HL-60 (cell line): ENCODE measurements at regions not wholly inside any gene's neighbourhood (a gene's known extent, or its start where the extent isn't known, plus 50 kb on each side); places are given as distances from the start of the nearest gene placed in this dataset.

Experiments
- DNase-seq, 2 experiments: peaks; one replicate each; pipeline ENCODE4 v3.0.0-alpha.2; 2010 to 2020; ENCODE audit warnings: low read depth in 1 of 2, low spot score in 1 of 2
- H3K27ac ChIP-seq: fragments of 250-450 bp; sonication (Bioruptor Pico); replicated peaks from 2 replicates; pipeline ENCODE4 v1.5.1; 2020; ENCODE audit warnings: mild to moderate bottlenecking, moderate library complexity
- H3K27me3 ChIP-seq: fragments of 250-450 bp; sonication (Bioruptor Pico); 2 replicates; pipeline ENCODE4 v1.5.1; 2021; ENCODE audit warnings: mild to moderate bottlenecking, moderate library complexity; ENCODE audit not compliant: insufficient read depth, poor library complexity, severe bottlenecking
- H3K4me3 ChIP-seq: replicated peaks from 2 replicates; pipeline ENCODE4 v1.5.1; 2011; ENCODE audit warnings: mild to moderate bottlenecking, control low read depth, low read length; ENCODE audit not compliant: insufficient read depth
- CTCF ChIP-seq: IDR thresholded peaks from one replicate; pipeline ENCODE4 v1.5.1; 2011; ENCODE audit warnings: low read length, control low read depth, inconsistent platforms; ENCODE audit not compliant: insufficient read depth
- GABPA ChIP-seq: IDR thresholded peaks from 2 replicates; pipeline ENCODE4 v1.6.1; 2012; ENCODE audit warnings: low read depth
- POLR2AphosphoS5 ChIP-seq: IDR thresholded peaks from 2 replicates; pipeline ENCODE4 v1.6.1; 2012; ENCODE audit warnings: low read depth
- REST ChIP-seq: IDR thresholded peaks from 2 replicates; pipeline ENCODE4 v1.6.1; 2012; ENCODE audit warnings: low read depth; ENCODE audit not compliant: insufficient replicate concordance
- SPI1 ChIP-seq: IDR thresholded peaks from 2 replicates; pipeline ENCODE4 v1.6.1; 2012; ENCODE audit warnings: low read depth, mild to moderate bottlenecking, borderline replicate concordance

DNA sequence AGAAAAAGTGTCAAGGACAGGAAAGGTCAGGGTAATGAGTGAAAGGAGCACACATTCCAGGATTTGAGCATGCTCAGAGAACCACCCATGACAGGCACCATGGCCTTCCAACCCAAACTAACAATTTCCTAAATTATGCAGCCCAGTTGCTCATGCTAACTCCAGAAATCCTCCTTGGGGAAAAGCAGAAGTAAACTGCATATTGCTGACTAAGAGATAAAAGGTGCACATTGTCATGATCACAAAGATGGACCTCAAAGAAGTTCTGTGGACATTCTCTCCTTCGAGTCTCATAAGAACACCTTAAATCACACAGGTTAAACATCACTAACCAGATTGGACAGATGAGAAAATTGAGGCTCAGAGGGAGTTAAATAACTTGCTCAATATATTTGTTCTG lies 97.6 kb upstream of the SLC25A36 start:
- DNase-seq, result no peak
- Histone ChIP-seq H3K27ac (no peak overlapping the region), H3K27me3 (no peaks in the 10 kb centered on the region), H3K4me3 (no peak overlapping the region)
- no peak for TF ChIP-seq SPI1
- TF ChIP-seq CTCF, result no peak
- TF ChIP-seq GABPA, result no peak
- no peak for TF ChIP-seq REST
- no peak for TF ChIP-seq POLR2AphosphoS5

DNA sequence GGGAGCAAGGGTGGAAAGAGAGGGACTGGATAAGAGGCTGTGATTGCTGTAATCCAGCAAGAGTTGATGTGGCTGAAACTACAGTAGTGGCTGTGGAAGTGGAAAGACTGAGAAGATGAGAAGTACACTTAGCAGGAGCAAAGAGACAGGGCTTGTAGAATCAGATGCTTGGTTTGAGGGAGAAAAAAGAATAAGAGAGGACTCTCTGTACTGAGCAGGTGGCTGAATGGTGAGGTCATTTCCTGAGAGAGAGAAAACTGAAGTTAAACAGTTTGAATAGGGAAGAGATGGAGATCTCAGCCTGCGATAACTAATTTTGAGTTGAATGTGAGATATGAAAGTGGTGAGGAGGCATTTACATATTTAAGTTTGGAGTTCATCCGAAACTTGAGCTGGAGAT lies 95.8 kb upstream of the SLC25A36 start:
- no peak for DNase-seq
- Histone ChIP-seq H3K27ac (no peak overlapping the region), H3K4me3 (no peak overlapping the region), H3K27me3 (no peaks in the 10 kb centered on the region)
- TF ChIP-seq POLR2AphosphoS5 (no peak), REST (no peak), GABPA (no peak), SPI1 (no peak), CTCF (no peak)

GRCh38 chr3:140848666-140849065 lies 93.0 kb upstream of the SLC25A36 start:
- Histone ChIP-seq H3K27ac (no peak overlapping the region), H3K27me3 (no peaks in the 10 kb centered on the region), H3K4me3 (no peak overlapping the region)
- no peak for TF ChIP-seq CTCF
- TF ChIP-seq REST, result no peak
- no peak for TF ChIP-seq SPI1
- TF ChIP-seq GABPA, result no peak
- TF ChIP-seq POLR2AphosphoS5, result no peak
- DNase-seq, result no peak
